GM12872 (cell line): ENCODE measurements at regions not wholly inside any gene's neighbourhood (a gene's known extent, or its start where the extent isn't known, plus 50 kb on each side); places are given as distances from the start of the nearest gene placed in this dataset.

ENCODE experiments used
- TF ChIP-seq, protein P1 (sequence below): IDR thresholded peaks from 3 replicates; pipeline ENCODE4 v1.5.1; 2011; ENCODE audit warnings: low read depth, mild to moderate bottlenecking, low read length, moderate library complexity; ENCODE audit not compliant: insufficient read depth

DNA sequence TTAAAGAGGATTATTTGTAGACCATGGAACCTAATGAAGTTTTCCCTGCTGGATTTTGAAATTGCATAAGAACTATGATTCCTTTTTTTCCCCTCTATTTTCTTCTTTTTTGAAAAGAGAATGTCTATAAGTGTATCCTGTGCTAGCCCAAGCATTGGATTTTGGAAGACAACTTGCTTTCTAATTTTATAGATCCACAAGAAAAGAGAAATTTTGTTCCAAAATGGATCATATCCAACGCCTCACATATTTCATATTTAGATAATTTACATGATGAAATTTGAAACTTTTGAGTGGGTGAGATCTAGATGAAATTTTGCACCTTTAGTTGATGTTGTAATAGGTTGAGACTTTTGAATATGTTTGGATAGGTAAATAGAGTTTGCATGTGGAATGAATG, 978.7 kb downstream of the MRPL39 start:
- TF ChIP-seq, protein P1, sequence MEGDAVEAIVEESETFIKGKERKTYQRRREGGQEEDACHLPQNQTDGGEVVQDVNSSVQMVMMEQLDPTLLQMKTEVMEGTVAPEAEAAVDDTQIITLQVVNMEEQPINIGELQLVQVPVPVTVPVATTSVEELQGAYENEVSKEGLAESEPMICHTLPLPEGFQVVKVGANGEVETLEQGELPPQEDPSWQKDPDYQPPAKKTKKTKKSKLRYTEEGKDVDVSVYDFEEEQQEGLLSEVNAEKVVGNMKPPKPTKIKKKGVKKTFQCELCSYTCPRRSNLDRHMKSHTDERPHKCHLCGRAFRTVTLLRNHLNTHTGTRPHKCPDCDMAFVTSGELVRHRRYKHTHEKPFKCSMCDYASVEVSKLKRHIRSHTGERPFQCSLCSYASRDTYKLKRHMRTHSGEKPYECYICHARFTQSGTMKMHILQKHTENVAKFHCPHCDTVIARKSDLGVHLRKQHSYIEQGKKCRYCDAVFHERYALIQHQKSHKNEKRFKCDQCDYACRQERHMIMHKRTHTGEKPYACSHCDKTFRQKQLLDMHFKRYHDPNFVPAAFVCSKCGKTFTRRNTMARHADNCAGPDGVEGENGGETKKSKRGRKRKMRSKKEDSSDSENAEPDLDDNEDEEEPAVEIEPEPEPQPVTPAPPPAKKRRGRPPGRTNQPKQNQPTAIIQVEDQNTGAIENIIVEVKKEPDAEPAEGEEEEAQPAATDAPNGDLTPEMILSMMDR, result no peak

DNA sequence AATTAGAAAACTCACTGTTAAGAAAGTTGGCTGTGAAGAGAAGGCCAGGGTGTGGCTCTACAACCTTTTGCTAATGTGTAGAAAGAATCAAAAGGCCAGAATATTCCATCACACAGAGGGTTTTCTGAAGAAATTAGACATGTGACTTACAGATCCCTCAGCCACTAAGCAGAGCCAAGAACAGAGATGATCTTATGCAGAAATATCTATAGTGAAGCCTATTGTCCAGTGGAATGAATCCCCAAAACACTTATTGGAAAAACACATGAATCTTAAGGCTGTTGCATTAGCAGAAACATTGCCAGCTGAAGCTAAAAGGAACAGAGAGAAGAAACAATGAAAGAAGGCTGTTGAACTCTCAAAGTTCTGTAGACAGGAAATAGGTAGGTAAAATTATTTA, 979.2 kb downstream of the MRPL39 start:
- TF ChIP-seq, protein P1, result no peak

DNA sequence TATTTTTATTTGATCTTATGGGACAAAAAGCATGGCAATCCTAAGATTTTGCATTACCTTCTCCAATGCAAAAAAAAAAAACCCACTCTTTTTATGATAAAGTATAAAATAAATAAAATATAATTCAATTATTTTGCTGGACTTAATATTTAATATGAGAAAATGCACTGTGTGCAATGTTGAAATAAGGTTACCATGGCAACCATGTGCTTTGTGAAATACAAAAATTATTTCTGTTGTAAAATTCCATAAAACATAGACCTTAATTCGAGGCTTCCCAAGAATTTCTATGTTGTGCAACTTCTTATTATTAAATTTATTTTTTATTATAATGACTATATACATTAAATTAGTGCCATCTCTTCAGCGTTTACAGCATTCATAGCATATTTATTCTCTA, 989.5 kb downstream of the MRPL39 start:
- TF ChIP-seq, protein P1, result no peak

DNA sequence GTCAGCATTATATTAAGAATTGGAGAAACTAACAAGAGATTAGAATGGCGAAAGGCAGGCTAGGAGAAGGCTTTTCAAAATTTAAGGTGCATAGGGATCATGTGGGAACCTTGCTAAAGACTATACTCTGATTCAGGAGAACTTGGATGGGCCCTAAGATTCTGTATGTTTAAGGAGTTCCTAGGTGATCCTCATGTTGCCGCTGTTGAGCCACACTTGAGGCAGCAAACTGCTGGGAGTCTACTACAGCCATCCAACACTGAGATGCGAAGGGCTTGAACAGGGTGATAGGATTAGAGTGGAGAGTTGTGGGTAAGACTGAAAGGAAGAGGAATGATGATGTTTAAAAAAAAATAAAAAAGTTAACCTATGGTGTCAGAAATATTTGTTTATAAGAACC, 1013.2 kb downstream of the MRPL39 start:
- TF ChIP-seq, protein P1, result no peak

DNA sequence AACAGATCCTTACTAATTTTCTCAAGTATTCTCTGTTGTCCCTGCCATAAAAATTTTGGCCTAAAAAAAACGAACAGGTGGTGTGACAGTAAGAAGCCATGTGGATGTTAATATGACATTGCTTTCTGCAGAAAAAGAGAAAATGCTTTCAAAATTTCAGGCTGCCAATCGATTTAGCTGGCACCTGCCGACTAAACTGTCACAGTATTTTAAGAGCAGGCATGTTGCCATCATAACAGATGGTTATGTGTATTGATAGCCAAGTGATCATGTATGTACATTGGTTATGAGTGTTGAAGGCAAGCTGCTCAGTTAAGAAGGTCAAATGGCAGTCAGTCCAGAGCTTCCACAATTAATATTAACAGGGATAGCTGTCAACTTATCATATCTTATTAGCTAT, 1017.0 kb downstream of the MRPL39 start:
- TF ChIP-seq, protein P1, result no peak

DNA sequence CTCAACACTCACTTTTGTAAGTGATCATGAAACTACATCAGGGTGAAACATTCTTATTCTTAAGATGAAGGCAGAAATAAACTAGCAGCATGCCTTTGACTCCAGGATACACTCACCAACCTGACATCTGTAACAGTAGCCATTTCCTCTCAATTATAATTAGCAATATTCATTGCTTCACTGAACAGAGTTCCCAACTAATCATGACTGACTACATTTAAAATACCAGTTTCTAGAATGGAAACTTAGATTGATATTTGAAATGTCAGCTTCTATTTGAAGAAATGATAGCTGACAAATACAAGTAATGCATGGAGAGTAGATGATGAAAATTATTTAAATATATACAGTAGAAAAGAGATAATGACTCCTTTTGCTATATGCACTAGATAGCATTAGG, 1023.8 kb downstream of the MRPL39 start:
- TF ChIP-seq, protein P1, result no peak

DNA sequence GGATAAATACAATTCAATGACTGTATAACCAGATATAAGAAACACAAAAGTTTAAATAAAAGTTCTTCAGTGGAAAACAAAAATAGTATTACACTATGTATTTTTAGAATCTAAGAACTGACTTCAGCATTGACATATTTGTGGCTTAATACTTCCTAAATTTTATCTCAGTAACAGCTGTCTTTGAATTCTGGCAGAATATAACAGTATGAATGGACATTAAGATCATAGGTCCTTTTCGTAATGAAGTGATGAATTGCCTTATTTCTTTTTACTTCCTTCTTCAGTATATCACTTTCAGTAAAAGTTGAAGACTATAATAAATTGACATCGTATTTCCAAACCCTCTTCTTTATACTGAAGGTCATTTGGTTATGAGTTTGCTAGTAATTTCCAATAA, 1030.0 kb downstream of the MRPL39 start:
- TF ChIP-seq, protein P1, result no peak

DNA sequence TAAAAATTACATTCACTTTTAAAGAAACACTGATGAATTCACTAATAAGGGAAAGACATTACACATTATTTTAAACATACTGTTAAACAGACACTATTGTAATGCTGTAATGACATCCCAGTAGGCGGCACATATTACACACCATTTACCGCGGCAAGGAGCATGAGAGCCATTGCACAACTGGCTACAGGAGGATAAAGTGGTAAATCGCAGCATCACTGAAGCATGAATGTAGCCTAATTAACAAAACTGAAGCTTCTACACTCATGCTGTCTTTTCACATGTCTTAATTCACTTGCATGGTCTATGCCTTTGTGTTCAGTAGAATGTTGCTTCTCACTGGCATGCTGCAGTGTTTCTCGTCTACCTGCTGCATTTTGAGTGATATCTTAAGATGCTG, 1046.0 kb downstream of the MRPL39 start:
- TF ChIP-seq, protein P1, result no peak
